H1 (cell line): ENCODE measurements at regions not wholly inside any gene's neighbourhood (a gene's known extent, or its start where the extent isn't known, plus 50 kb on each side); places are given as distances from the start of the nearest gene placed in this dataset.

Experiments
- CTCF ChIA-PET: fragments of 300-600 bp; sonication (Branson Sonifier 250); formaldehyde crosslinking; loops from one replicate; lab custom pipeline; 2021; ENCODE audit not compliant: partially characterized antibody; lab: Charles Lee
- POLR2A ChIA-PET: fragments of 300-600 bp; sonication (Branson Sonifier 250); formaldehyde crosslinking; loops from one replicate; lab custom pipeline; 2021; ENCODE audit warnings: inconsistent platforms; ENCODE audit not compliant: partially characterized antibody; lab: Charles Lee
- DNase-seq, 2 experiments: peaks; one replicate each; pipeline versions ENCODE4 v3.0.0 to v3.0.0-alpha.2; 2010 to 2022; ENCODE audit warnings: low spot score in 2 of 2, low read depth in 1 of 2, mixed read lengths in 1 of 2
- FAIRE-seq: peaks from 2 replicates; lab custom pipeline; 2011; peaks lifted over from hg19 to GRCh38; lab: Jason Lieb, UNC
- H2AFZ ChIP-seq: 2 replicates; pipeline ENCODE4 v1.8.1; 2012; ENCODE audit warnings: low read length, inconsistent platforms
- H2AK5ac ChIP-seq: 2 replicates; pipeline ENCODE4 v1.6.1; 2013; ENCODE audit warnings: low read depth, low read length
- H2BK120ac ChIP-seq: replicated peaks from 2 replicates; pipeline ENCODE3; 2013; ENCODE audit warnings: low read depth, low read length, inconsistent platforms
- H2BK12ac ChIP-seq: 2 replicates; pipeline ENCODE4 v1.6.1; 2013; ENCODE audit warnings: low read depth, low read length
- H2BK15ac ChIP-seq: 2 replicates; pipeline ENCODE4 v1.6.1; 2013; ENCODE audit warnings: low read length
- H2BK20ac ChIP-seq: 2 replicates; pipeline ENCODE4 v1.6.1; 2013; ENCODE audit warnings: low read length
- H2BK5ac ChIP-seq: 2 replicates; pipeline ENCODE4 v1.6.1; 2013; ENCODE audit warnings: low read depth, low read length
- H3K14ac ChIP-seq: 2 replicates; pipeline ENCODE4 v1.6.1; 2013; ENCODE audit warnings: inconsistent platforms; ENCODE audit not compliant: insufficient read length
- H3K18ac ChIP-seq: 2 replicates; pipeline ENCODE4 v1.6.1; 2013; ENCODE audit warnings: low read length; ENCODE audit errors: extremely low read depth
- H3K23ac ChIP-seq: 2 replicates; pipeline ENCODE4 v1.6.1; 2013; ENCODE audit warnings: inconsistent platforms; ENCODE audit not compliant: insufficient read length
- H3K23me2 ChIP-seq: 2 replicates; pipeline ENCODE4 v1.6.1; 2013; ENCODE audit warnings: low read depth, low read length
- H3K27ac ChIP-seq: 2 replicates; pipeline ENCODE4 v1.6.1; 2011; ENCODE audit warnings: low read depth, low read length, inconsistent platforms
- H3K27me3 ChIP-seq, 4 experiments: replicated peaks in 1 of 4; 1 replicate in 1 of 4; 2 replicates in 3 of 4; pipeline versions ENCODE4 v1.6.1 to v1.8.1; 2011 to 2013; ENCODE audit warnings: low read length in 3 of 4, mild to moderate bottlenecking in 3 of 4, inconsistent platforms in 2 of 4, mixed read lengths in 2 of 4, moderate library complexity in 1 of 4; ENCODE audit not compliant: control insufficient read depth in 3 of 4, insufficient read depth in 3 of 4; ENCODE audit errors: extremely low read depth in 1 of 4
- H3K36me3 ChIP-seq, 4 experiments: 2 replicates each; pipeline versions ENCODE4 v1.6.1 to v1.8.1; 2011 to 2013; ENCODE audit warnings: mild to moderate bottlenecking in 4 of 4, low read length in 3 of 4, moderate library complexity in 2 of 4, control low read depth in 1 of 4, inconsistent platforms in 1 of 4; ENCODE audit not compliant: insufficient read depth in 4 of 4, control insufficient read depth in 2 of 4
- H3K4ac ChIP-seq: replicated peaks from 2 replicates; pipeline ENCODE3; 2013; ENCODE audit warnings: low read length, low read depth, mixed read lengths, inconsistent platforms; ENCODE audit not compliant: insufficient read length
- H3K4me1 ChIP-seq, 4 experiments: replicated peaks in 1 of 4; 1 replicate in 1 of 4; 2 replicates in 3 of 4; pipeline versions ENCODE4 v1.6.1 to v1.8.1; 2011 to 2013; ENCODE audit warnings: low read length in 3 of 4, inconsistent platforms in 2 of 4, mixed read lengths in 1 of 4; ENCODE audit not compliant: insufficient read depth in 4 of 4, control insufficient read depth in 3 of 4
- H3K4me2 ChIP-seq, 2 experiments: 2 replicates each; pipeline versions ENCODE4 v1.6.1 to v1.8.1; 2011 to 2013; ENCODE audit warnings: low read depth in 2 of 2, low read length in 2 of 2, control low read depth in 1 of 2, inconsistent platforms in 1 of 2, mild to moderate bottlenecking in 1 of 2; ENCODE audit not compliant: insufficient read depth in 1 of 2
- H3K4me3 ChIP-seq, 4 experiments: fragments of 200-600, 300-600 bp in 1 of 4; sonication (generic), shearing (Covaris generic), sonication (Bioruptor Twin) in 1 of 4; 2 replicates each; pipeline versions ENCODE4 v1.5.1 to v1.8.1; 2011 to 2016; ENCODE audit warnings: low read length in 4 of 4, low read depth in 3 of 4, control low read depth in 2 of 4, inconsistent platforms in 2 of 4, mild to moderate bottlenecking in 2 of 4, mixed read lengths in 1 of 4, moderate library complexity in 1 of 4; ENCODE audit not compliant: insufficient read depth in 2 of 4; ENCODE audit errors: extremely low read depth in 1 of 4
- H3K56ac ChIP-seq: replicated peaks from 2 replicates; pipeline ENCODE3; 2013; ENCODE audit warnings: low read depth, mild to moderate bottlenecking, mixed read lengths, low read length, inconsistent platforms; ENCODE audit not compliant: insufficient read length
- H3K79me1 ChIP-seq: 2 replicates; pipeline ENCODE4 v1.6.1; 2013; ENCODE audit warnings: low read depth, low read length, control low read depth
- H3K79me2 ChIP-seq, 2 experiments: 2 replicates each; pipeline versions ENCODE4 v1.6.1 to v1.8.1; 2012 to 2013; ENCODE audit warnings: low read length in 2 of 2, mild to moderate bottlenecking in 2 of 2, inconsistent platforms in 1 of 2; ENCODE audit not compliant: insufficient read depth in 2 of 2, control insufficient read depth in 1 of 2
- H3K9ac ChIP-seq, 4 experiments: replicated peaks in 1 of 4; 1 replicate in 1 of 4; 2 replicates in 3 of 4; pipeline versions ENCODE4 v1.6.1 to v1.8.1; 2011 to 2013; ENCODE audit warnings: low read depth in 3 of 4, low read length in 3 of 4, control low read depth in 2 of 4, mild to moderate bottlenecking in 2 of 4, moderate library complexity in 2 of 4, inconsistent platforms in 1 of 4; ENCODE audit errors: extremely low read depth in 1 of 4
- H3K9me3 ChIP-seq, 2 experiments: 2 replicates each; pipeline versions ENCODE4 v1.6.1 to v1.8.1; 2012 to 2013; ENCODE audit warnings: mild to moderate bottlenecking in 2 of 2, moderate library complexity in 2 of 2, control low read depth in 1 of 2, inconsistent platforms in 1 of 2, low read depth in 1 of 2, low read length in 1 of 2, mixed read lengths in 1 of 2; ENCODE audit not compliant: insufficient read depth in 2 of 2
- H4K20me1 ChIP-seq, 2 experiments: replicated peaks in 1 of 2; 2 replicates each; pipeline versions ENCODE3 to v1.8.1; 2011 to 2013; ENCODE audit warnings: inconsistent platforms in 2 of 2, low read length in 2 of 2, mild to moderate bottlenecking in 1 of 2; ENCODE audit not compliant: insufficient read depth in 2 of 2, control insufficient read depth in 1 of 2
- H4K5ac ChIP-seq: 2 replicates; pipeline ENCODE4 v1.6.1; 2013; ENCODE audit warnings: low read length, low read depth, mixed read lengths, inconsistent platforms; ENCODE audit not compliant: insufficient read length
- H4K8ac ChIP-seq: 2 replicates; pipeline ENCODE4 v1.8.0; 2013; ENCODE audit warnings: mild to moderate bottlenecking, moderate library complexity, low read length, inconsistent platforms; ENCODE audit not compliant: insufficient read depth; ENCODE audit errors: extremely low read depth
- H4K91ac ChIP-seq: replicated peaks from 2 replicates; pipeline ENCODE3; 2013; ENCODE audit warnings: low read length, mixed read lengths, inconsistent platforms; ENCODE audit not compliant: insufficient read length
- BACH1 ChIP-seq: IDR thresholded peaks from 2 replicates; pipeline ENCODE4 v1.6.1; 2012; ENCODE audit warnings: low read length, improper control_type of control experiment
- CEBPB ChIP-seq: IDR thresholded peaks from 2 replicates; pipeline ENCODE4 v1.6.1; 2012; ENCODE audit warnings: low read depth, low read length
- CHD1 ChIP-seq: IDR thresholded peaks from 2 replicates; pipeline ENCODE4 v1.6.1; 2012; ENCODE audit warnings: low read depth, low read length, improper control_type of control experiment
- CTCF ChIP-seq, 3 experiments: IDR thresholded peaks; 1 replicate in 2 of 3; 2 replicates in 1 of 3; pipeline versions ENCODE4 v1.5.1 to v1.6.1; 2011; ENCODE audit warnings: low read length in 3 of 3, mild to moderate bottlenecking in 3 of 3, inconsistent platforms in 2 of 3, low read depth in 1 of 3, moderate library complexity in 1 of 3; ENCODE audit not compliant: insufficient read depth in 1 of 3; ENCODE audit errors: control extremely low read depth in 1 of 3
- KDM5A ChIP-seq: fragments of 200-600 bp; IDR thresholded peaks from 2 replicates; pipeline ENCODE4 v1.7.1; 2012; ENCODE audit warnings: mild to moderate bottlenecking, low read length, inconsistent platforms, mixed read lengths
- NANOG ChIP-seq: IDR thresholded peaks from 2 replicates; pipeline ENCODE4 v1.6.1; 2011; ENCODE audit warnings: low read length, low read depth, mild to moderate bottlenecking, inconsistent platforms; ENCODE audit not compliant: insufficient read depth, poor library complexity, severe bottlenecking
- POLR2A ChIP-seq, 2 experiments: IDR thresholded peaks; 1 replicate in 1 of 2; 2 replicates in 1 of 2; pipeline ENCODE4 v1.6.1; 2011; ENCODE audit warnings: low read depth in 2 of 2, low read length in 2 of 2, mild to moderate bottlenecking in 2 of 2; ENCODE audit errors: control extremely low read depth in 1 of 2
- SP1 ChIP-seq: IDR thresholded peaks from 2 replicates; pipeline ENCODE4 v1.6.1; 2011; ENCODE audit warnings: low read depth, low read length
- TAF1 ChIP-seq: IDR thresholded peaks from 2 replicates; pipeline ENCODE4 v1.6.1; 2011; ENCODE audit warnings: mild to moderate bottlenecking, low read depth, low read length
- USF2 ChIP-seq: IDR thresholded peaks from 2 replicates; pipeline ENCODE4 v1.6.1; 2011; ENCODE audit warnings: low read length, improper control_type of control experiment
- YY1 ChIP-seq: IDR thresholded peaks from 2 replicates; pipeline ENCODE4 v1.6.1; 2011; ENCODE audit warnings: low read depth, mild to moderate bottlenecking, low read length
- WGBS, 2 experiments: shearing (Covaris generic) in 1 of 2; methylation state at CpG; one replicate each; pipeline versions ENCODE4 v1.1.6 to v1.1.7; 2013 to 2015; ENCODE audit warnings: low lambda C conversion rate in 2 of 2, mixed read lengths in 2 of 2, inconsistent platforms in 1 of 2, low coverage in 1 of 2, missing lambda C conversion rate in 1 of 2; ENCODE audit not compliant: insufficient replicate concordance in 2 of 2, insufficient coverage in 1 of 2, insufficient read length in 1 of 2; ENCODE audit errors: extremely low coverage in 1 of 2, missing lambda C conversion rate in 1 of 2; 5-methylcytosine and 5-hydroxymethylcytosine counted together

GRCh38 chr16:5556158-5556810 is 458.7 kb upstream of the EEF2KMT start:
- H3K79me1 ChIP-seq = no peaks in the 10 kb centered on the region
- no peak overlapping the region for H2BK5ac ChIP-seq
- no peak overlapping the region for H2AFZ ChIP-seq
- H3K14ac ChIP-seq = no peak overlapping the region
- H4K20me1 ChIP-seq = peaks cover 0 to 3% of the 10 kb centered on the region in 2 experiments
- no peak overlapping the region for H3K27ac ChIP-seq
- H2BK15ac ChIP-seq = no peak overlapping the region
- no peak overlapping the region for H3K18ac ChIP-seq
- no peak overlapping the region for H4K8ac ChIP-seq
- H3K56ac ChIP-seq = no peak overlapping the region
- H3K4me2 ChIP-seq = no peak overlapping the region
- WGBS, 2 experiments = 88% methylated on average over 12 of the region's 13 CpGs; no CpG with 5 or more reads in 1 of the 2 experiments
- H3K23me2 ChIP-seq = no peaks in the 10 kb centered on the region
- H3K4me3 ChIP-seq = no peak overlapping the region
- no peaks in the 10 kb centered on the region for H3K79me2 ChIP-seq
- no peaks in the 10 kb centered on the region for H3K27me3 ChIP-seq
- no peak overlapping the region for H4K91ac ChIP-seq
- no peak overlapping the region for H3K4ac ChIP-seq
- H3K4me1 ChIP-seq = no peaks in the 10 kb centered on the region
- no peak overlapping the region for H2BK20ac ChIP-seq
- no peak overlapping the region for H2BK12ac ChIP-seq
- no peaks in the 10 kb centered on the region; a peak in 1 of 8 replicates for H3K36me3 ChIP-seq
- no peak overlapping the region for H2AK5ac ChIP-seq
- ChIA-PET POLR2A (no interaction called here), CTCF (interaction anchor here (1.2 kb wide), 1 partner anchor 66 kb away, joined by 4 read pairs; no protein-coding TSS in a partner anchor)
- H4K5ac ChIP-seq = no peak overlapping the region
- H3K9me3 ChIP-seq = 0 out of 4 replicates have a peak, but pooled peaks cover 0 to 2% of the 10 kb centered on the region in 2 experiments
- FAIRE-seq (no peak), DNase-seq (no peak)
- H3K23ac ChIP-seq = no peak overlapping the region
- no peak overlapping the region for H3K9ac ChIP-seq
- no peak overlapping the region for H2BK120ac ChIP-seq
- TF ChIP-seq NANOG (no peak), SP1 (no peak), BACH1 (no peak), KDM5A (no peak), YY1 (no peak), CEBPB (no peak), CTCF (IDR thresholded peaks at IDR 0.05; ENCODE audit: control extremely low read depth in 1 of 3, insufficient read depth in 1 of 3, low read depth in 1 of 3, low read length in 3 of 3) (no peak), USF2 (no peak), CHD1 (no peak), POLR2A (IDR thresholded peaks at IDR 0.05; ENCODE audit: control extremely low read depth in 1 of 2, low read depth in 2 of 2, low read length in 2 of 2) (no peak), TAF1 (no peak)
